Colonic mucosa (tissue), 4 donors: ENCODE measurements at regions not wholly inside any gene's neighbourhood (a gene's known extent, or its start where the extent isn't known, plus 50 kb on each side); places are given as distances from the start of the nearest gene placed in this dataset.

Experiments used
- DNase-seq: peaks from one replicate; pipeline ENCODE4 v3.0.0-alpha.2; 2020
- H3K27ac ChIP-seq: fragments of 200-600 bp; one replicate; pipeline ENCODE4 v1.8.0; 2021
- H3K27me3 ChIP-seq: fragments of 200-600 bp; one replicate; pipeline ENCODE4 v1.8.0; 2021
- H3K36me3 ChIP-seq: fragments of 200-600 bp; one replicate; pipeline ENCODE4 v1.8.0; 2021
- H3K4me1 ChIP-seq: fragments of 200-600 bp; one replicate; pipeline ENCODE4 v1.8.0; 2021; ENCODE audit warnings: mild to moderate bottlenecking
- H3K4me3 ChIP-seq: fragments of 200-600 bp; one replicate; pipeline ENCODE4 v1.8.0; 2021
- H3K9ac ChIP-seq, 2 donors: one replicate each; pipeline ENCODE4 v1.7.0; 2013; ENCODE audit warnings: control low read depth in 2 of 2, low read depth in 2 of 2, low read length in 2 of 2
- H3K9me3 ChIP-seq: fragments of 200-600 bp; one replicate; pipeline ENCODE4 v1.8.0; 2021
- CTCF ChIP-seq: fragments of 200-600 bp; IDR thresholded peaks from one replicate; pipeline ENCODE4 v1.8.0; 2022; ENCODE audit warnings: antibody characterized with exemption, mild to moderate bottlenecking
- intact Hi-C: fragments of 100-400 bp; cut with DNase I; formaldehyde crosslinking; loops from one replicate; pipeline ENCODE4 v1.14.1; 2022
- donor health status: healthy.
- donor health status: DM: no; HTN: no; CAD: no.
- donor health status: DM: no; HTN: no; CAD: no.

GRCh38 chrX:11040996-11041395 lies 70.1 kb upstream of the HCCS start:
- Histone ChIP-seq H3K36me3 (no peaks in the 10 kb centered on the region), H3K9me3 (no peaks in the 10 kb centered on the region), H3K4me1 (no peaks in the 10 kb centered on the region), H3K4me3 (no peak overlapping the region), H3K9ac (no peak overlapping the region), H3K27me3 (no peaks in the 10 kb centered on the region), H3K27ac (no peak overlapping the region)
- no peak for TF ChIP-seq CTCF
- DNase-seq, result no peak
- intact Hi-C loops, result no loop called here

DNA sequence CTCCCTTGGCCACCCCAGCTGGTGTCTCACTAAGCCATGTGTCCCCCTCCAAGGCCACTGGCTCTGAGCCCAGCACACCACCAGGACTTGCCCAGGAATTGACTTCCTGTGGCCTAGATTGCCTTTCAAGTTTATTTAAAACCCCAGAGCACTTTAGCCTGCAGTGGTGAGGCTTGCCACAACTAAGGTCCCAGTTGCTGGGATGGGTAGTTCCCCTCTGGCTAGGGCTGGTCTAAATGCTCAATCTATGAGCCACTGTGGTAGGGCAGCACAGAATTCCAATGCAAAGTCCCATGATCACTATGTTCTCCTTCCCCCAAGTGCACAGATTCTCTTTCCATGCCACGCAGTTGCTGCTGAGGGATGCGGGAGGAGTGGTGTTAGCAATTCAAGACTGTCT lies 61.1 kb upstream of the HCCS start:
- no peak overlapping the region for H3K9ac ChIP-seq
- no peaks in the 10 kb centered on the region for H3K36me3 ChIP-seq
- no peak for DNase-seq
- no peak overlapping the region for H3K27ac ChIP-seq
- no peak for TF ChIP-seq CTCF
- no peaks in the 10 kb centered on the region for H3K27me3 ChIP-seq
- no peak overlapping the region for H3K4me3 ChIP-seq
- no peaks in the 10 kb centered on the region for H3K9me3 ChIP-seq
- no peaks in the 10 kb centered on the region for H3K4me1 ChIP-seq
- intact Hi-C loops, result no loop called here

DNA sequence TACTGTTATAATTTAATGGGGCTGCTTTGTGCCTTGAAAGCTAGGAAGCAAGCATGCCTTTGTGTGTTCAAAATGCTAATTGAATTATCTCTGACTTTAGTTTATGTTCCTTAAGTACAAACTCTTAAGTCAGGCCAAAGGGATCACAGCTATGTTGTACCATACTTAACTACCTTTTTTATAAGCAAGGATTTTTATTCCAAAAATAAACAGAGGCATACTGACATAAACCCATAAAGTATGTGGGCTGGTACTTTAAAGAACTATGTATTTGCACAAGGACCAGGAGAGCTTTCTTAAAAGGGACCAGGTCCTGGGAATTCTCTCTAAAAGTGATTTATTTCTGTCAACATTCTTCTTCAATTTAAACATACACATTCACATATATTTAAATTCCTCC lies 57.8 kb upstream of the HCCS start:
- Histone ChIP-seq H3K27me3 (no peaks in the 10 kb centered on the region), H3K9ac (no peak overlapping the region), H3K27ac (no peak overlapping the region), H3K9me3 (no peaks in the 10 kb centered on the region), H3K4me3 (no peak overlapping the region), H3K36me3 (no peaks in the 10 kb centered on the region), H3K4me1 (no peaks in the 10 kb centered on the region)
- no peak for TF ChIP-seq CTCF
- no peak for DNase-seq
- intact Hi-C loops, result no loop called here

GRCh38 chrX:11056322-11057176 lies 54.6 kb upstream of the HCCS start:
- intact Hi-C loops, result no loop called here
- Histone ChIP-seq H3K4me1 (no peaks in the 10 kb centered on the region), H3K9ac (no peak overlapping the region), H3K9me3 (no peaks in the 10 kb centered on the region), H3K4me3 (no peak overlapping the region), H3K27ac (no peak overlapping the region), H3K27me3 (no peaks in the 10 kb centered on the region), H3K36me3 (no peaks in the 10 kb centered on the region)
- TF ChIP-seq CTCF, result no peak
- no peak for DNase-seq

GRCh38 chrX:11059933-11060332 lies 51.2 kb upstream of the HCCS start:
- DNase-seq, result no peak
- intact Hi-C loops, result no loop called here
- H3K36me3 ChIP-seq, result no peaks in the 10 kb centered on the region
- TF ChIP-seq CTCF, result no peak
- H3K27ac ChIP-seq, result no peak overlapping the region
- no peaks in the 10 kb centered on the region for H3K4me1 ChIP-seq
- H3K27me3 ChIP-seq, result no peaks in the 10 kb centered on the region
- no peak overlapping the region for H3K4me3 ChIP-seq
- no peaks in the 10 kb centered on the region for H3K9me3 ChIP-seq
- no peak overlapping the region for H3K9ac ChIP-seq
